ENCODE measurements at regions not wholly inside any gene's neighbourhood (a gene's known extent, or its start where the extent isn't known, plus 50 kb on each side); places are given as distances from the start of the nearest gene placed in this dataset.

DNA sequence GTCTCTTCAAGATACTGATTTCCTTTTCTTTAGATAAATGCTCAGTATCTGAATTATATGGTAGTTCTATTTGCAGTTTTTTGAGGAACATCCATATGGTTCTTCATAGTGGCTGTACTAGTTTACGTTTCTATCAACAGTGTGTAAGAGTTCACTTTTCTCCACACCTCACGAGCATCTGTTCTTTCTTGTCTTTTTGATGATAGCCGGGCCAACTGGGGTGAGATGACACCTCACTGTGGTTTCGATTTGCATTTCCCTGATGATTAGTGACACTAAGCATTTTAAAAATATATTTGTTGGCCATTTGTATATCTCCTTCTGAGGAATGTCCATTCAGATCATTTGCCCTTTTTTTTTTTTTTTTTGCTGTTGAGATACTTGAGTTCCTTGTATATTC lies 458.8 kb downstream of the SETBP1 start:
- TF ChIP-seq, protein P1, sequence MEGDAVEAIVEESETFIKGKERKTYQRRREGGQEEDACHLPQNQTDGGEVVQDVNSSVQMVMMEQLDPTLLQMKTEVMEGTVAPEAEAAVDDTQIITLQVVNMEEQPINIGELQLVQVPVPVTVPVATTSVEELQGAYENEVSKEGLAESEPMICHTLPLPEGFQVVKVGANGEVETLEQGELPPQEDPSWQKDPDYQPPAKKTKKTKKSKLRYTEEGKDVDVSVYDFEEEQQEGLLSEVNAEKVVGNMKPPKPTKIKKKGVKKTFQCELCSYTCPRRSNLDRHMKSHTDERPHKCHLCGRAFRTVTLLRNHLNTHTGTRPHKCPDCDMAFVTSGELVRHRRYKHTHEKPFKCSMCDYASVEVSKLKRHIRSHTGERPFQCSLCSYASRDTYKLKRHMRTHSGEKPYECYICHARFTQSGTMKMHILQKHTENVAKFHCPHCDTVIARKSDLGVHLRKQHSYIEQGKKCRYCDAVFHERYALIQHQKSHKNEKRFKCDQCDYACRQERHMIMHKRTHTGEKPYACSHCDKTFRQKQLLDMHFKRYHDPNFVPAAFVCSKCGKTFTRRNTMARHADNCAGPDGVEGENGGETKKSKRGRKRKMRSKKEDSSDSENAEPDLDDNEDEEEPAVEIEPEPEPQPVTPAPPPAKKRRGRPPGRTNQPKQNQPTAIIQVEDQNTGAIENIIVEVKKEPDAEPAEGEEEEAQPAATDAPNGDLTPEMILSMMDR (IDR thresholded peaks at IDR 0.05; ENCODE audit: insufficient read depth, missing control alignments): no peak
- no peak for DNase-seq (ENCODE audit: insufficient read length, low spot score)
- no peak for FAIRE-seq

DNA sequence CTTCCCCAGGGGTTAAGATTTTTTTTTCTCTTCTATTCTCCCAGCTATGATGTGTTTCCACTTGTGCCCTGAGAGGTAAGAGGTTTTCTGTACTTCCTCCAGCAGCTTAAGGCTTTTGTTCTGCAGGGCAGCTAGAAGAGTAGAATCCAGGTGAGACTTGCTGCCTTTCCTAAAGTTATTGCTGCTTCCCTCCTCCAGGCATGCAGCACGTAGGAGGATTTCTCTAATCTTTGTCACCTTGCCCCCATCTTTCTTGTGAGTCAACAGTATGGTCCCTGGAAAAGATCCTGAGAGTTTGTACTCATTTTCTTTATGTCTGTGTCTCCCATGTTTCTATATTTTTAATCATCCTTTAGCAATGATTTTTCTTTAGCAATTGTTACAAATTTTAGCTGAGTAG lies 462.2 kb downstream of the SETBP1 start:
- TF ChIP-seq, protein P1 (IDR thresholded peaks at IDR 0.05; ENCODE audit: insufficient read depth, missing control alignments): no peak
- DNase-seq (ENCODE audit: insufficient read length, low spot score): no peak
- FAIRE-seq: no peak

DNA sequence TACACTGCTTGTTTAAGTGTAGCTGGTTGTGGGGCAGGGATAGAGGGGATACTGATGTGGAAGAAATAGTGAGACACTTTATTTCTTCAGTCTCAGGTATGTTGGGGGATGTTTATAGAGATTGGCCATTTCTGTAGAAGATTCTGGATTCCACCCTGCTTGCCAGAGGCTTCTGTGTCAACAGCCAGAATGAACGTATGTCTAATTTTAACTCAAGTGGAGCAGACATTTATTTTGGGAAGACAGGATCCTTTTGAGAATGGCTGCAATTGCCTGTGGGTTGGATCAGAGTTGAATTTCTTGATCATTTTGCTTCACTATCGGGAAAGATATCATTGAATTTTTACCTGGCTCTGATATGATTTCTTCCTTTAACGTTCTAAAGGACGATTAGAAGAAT lies 465.6 kb upstream of the SLC14A2 start:
- TF ChIP-seq, protein P1 (IDR thresholded peaks at IDR 0.05; ENCODE audit: insufficient read depth, missing control alignments): no peak
- no peak for DNase-seq (ENCODE audit: insufficient read length, low spot score)
- no peak for FAIRE-seq

DNA sequence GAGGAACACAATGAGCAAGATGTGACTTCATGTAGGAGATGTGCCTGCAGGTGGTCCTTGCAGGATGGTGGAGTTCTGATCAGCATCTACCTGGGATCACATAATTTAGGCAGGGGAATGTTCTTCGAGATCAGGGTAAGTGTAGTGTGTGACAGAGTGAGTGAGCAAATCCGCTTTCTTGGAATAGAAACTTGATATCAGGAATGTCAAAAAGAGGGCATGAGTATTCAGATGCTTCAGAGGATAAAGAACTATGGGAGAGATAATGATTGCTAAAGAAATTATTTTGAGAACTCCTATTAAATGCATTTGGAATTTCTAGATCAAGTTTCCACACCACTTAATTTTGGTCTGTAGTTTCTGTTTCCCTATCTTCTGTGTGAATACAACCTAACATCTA lies 463.6 kb upstream of the SLC14A2 start:
- DNase-seq (ENCODE audit: insufficient read length, low spot score) (no peak), FAIRE-seq (no peak)
- TF ChIP-seq, protein P1 (IDR thresholded peaks at IDR 0.05; ENCODE audit: insufficient read depth, missing control alignments): no peak

DNA sequence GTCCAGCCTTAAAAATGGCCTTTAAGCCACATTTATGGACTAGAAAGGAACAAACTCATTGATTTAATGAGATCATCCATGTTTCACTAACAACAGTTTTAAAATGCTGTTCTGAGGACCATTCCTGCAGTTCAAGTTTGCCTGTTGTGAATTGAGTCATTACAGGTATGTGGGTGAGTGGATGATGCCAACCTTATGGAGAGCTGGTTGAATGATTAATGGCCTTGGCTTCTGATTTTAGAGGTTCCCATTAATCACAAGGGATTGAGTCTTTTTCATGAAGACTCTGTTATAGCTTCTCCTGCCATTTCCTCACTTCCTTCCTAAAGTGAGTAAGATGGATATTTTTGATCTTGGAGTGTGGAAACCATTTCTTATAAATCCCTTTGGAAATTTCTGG lies 459.8 kb upstream of the SLC14A2 start:
- DNase-seq (ENCODE audit: insufficient read length, low spot score) (no peak), FAIRE-seq (no peak)
- TF ChIP-seq, protein P1 (IDR thresholded peaks at IDR 0.05; ENCODE audit: insufficient read depth, missing control alignments): no peak

DNA sequence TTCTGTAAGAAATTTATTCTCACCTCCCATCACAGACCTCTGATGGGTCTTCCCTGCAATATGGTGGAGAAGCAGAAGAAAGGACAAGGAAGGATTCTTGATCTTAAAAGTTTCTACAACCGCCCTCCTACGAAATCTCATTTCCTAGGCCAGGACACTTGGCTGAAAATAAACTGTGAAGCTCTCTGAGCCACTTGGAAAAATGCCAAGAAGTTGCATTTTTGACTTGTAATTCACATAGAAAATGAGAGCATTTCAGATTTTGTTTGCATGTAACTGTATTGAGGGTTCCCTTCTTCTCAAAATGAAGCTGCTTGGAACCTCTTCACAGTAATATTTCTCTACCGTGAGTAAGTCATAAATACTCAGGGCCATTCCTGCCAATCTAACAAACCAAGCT lies 458.3 kb upstream of the SLC14A2 start:
- TF ChIP-seq, protein P1 (IDR thresholded peaks at IDR 0.05; ENCODE audit: insufficient read depth, missing control alignments): no peak
- FAIRE-seq: no peak
- DNase-seq (ENCODE audit: insufficient read length, low spot score): no peak

DNA sequence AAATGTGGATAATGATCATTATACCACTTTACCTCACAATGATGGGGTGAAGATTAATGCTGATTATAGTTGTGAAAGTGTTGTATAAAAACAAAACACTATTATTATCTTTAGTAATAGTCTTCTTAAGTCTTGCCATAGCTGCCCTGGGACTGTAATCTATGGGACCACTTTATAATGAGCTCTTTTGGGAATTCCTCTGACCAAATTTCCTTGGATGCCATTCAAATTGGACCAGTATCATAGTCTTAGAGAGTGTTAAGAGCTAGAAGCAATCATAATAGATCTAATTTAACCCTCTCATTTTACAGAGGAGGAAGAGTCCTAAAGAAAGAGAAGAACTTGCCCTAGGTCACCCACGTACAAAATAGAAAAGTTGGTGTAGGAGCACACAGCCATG lies 457.7 kb upstream of the SLC14A2 start:
- no peak for FAIRE-seq
- no peak for DNase-seq (ENCODE audit: insufficient read length, low spot score)
- TF ChIP-seq, protein P1 (IDR thresholded peaks at IDR 0.05; ENCODE audit: insufficient read depth, missing control alignments): no peak
